HG03159 (cell line): ENCODE measurements at regions not wholly inside any gene's neighbourhood (a gene's known extent, or its start where the extent isn't known, plus 50 kb on each side); places are given as distances from the start of the nearest gene placed in this dataset.

Experiments
- ATAC-seq: cut with Tn5 transposase; IDR thresholded peaks from one replicate; pipeline ENCODE4 v1.9.1; 2021; ENCODE audit warnings: mild to moderate bottlenecking, moderate library complexity; ENCODE audit not compliant: unreplicated experiment

GRCh38 chr17:79330229-79330628 is 255.6 kb downstream of the ENGASE start:
- no peak for ATAC-seq

- ATAC-seq: no peak
These were observed 252.2 kb downstream of the ENGASE start for GRCh38 chr17:79326814-79327213.

GRCh38 chr17:79325709-79326430 is 251.2 kb downstream of the ENGASE start:
- no peak for ATAC-seq

- ATAC-seq: no peak
These were observed 249.6 kb downstream of the ENGASE start for GRCh38 chr17:79324194-79324593.

- ATAC-seq: no peak
These were observed 248.9 kb downstream of the ENGASE start for GRCh38 chr17:79323566-79323965.

GRCh38 chr17:79322211-79323123 is 247.8 kb downstream of the ENGASE start:
- ATAC-seq: no peak

- ATAC-seq: no peak
These were observed 245.7 kb downstream of the ENGASE start for GRCh38 chr17:79320331-79320730.

- no peak for ATAC-seq
These were observed 243.3 kb downstream of the ENGASE start for GRCh38 chr17:79317916-79318315.

GRCh38 chr17:79316805-79317204 is 242.2 kb downstream of the ENGASE start:
- ATAC-seq: no peak

GRCh38 chr17:79315358-79316105 is 240.9 kb downstream of the ENGASE start:
- no peak for ATAC-seq

- no peak for ATAC-seq
These were observed 240.2 kb downstream of the ENGASE start for GRCh38 chr17:79314617-79315357.

- no peak for ATAC-seq
These were observed 236.7 kb downstream of the ENGASE start for GRCh38 chr17:79311373-79311772.

- no peak for ATAC-seq
These were observed 232.0 kb downstream of the ENGASE start for GRCh38 chr17:79306424-79307318.

GRCh38 chr17:79305768-79306423 is 231.3 kb downstream of the ENGASE start:
- ATAC-seq: no peak

GRCh38 chr17:79305376-79305767 is 230.7 kb downstream of the ENGASE start:
- ATAC-seq: no peak

GRCh38 chr17:79304884-79305283 is 230.3 kb downstream of the ENGASE start:
- no peak for ATAC-seq

- ATAC-seq: no peak
These were observed 229.1 kb downstream of the ENGASE start for GRCh38 chr17:79303641-79304205.

- ATAC-seq: no peak
These were observed 226.8 kb downstream of the ENGASE start for GRCh38 chr17:79301469-79301868.

- ATAC-seq: no peak
These were observed 224.7 kb downstream of the ENGASE start for GRCh38 chr17:79299349-79299748.
